PC-9 (cell line): ENCODE measurements at regions not wholly inside any gene's neighbourhood (a gene's known extent, or its start where the extent isn't known, plus 50 kb on each side); places are given as distances from the start of the nearest gene placed in this dataset.

Source experiments
- BruUV-seq: library from RNA; stranded (reverse); fragments of 400-500 nt; replicated peaks from 2 replicates; lab custom pipeline; 2021; lab: Mats Ljungman, UMichigan
- CTCF ChIA-PET: fragments of 300-600 bp; sonication (Branson Sonifier 250); formaldehyde crosslinking; loops from one replicate; lab custom pipeline; 2022; ENCODE audit warnings: antibody characterized with exemption; lab: Charles Lee
- POLR2A ChIA-PET: fragments of 300-600 bp; sonication (Branson Sonifier 250); formaldehyde crosslinking; loops from one replicate; lab custom pipeline; 2022; ENCODE audit warnings: antibody characterized with exemption; ENCODE audit not compliant: unreplicated experiment; lab: Charles Lee
- DNase-seq, 2 experiments: peaks; one replicate each; pipeline versions ENCODE4 v3.0.0 to v3.0.0-alpha.2; 2015 to 2022; ENCODE audit warnings: mixed read lengths in 1 of 2
- H2AFZ ChIP-seq: fragments of 200-600 bp; sonication (generic); 2 replicates; pipeline ENCODE4 v1.8.1; 2017; ENCODE audit warnings: antibody characterized with exemption
- H3F3A ChIP-seq: fragments of 200-600 bp; sonication (generic); 2 replicates; pipeline ENCODE4 v1.8.1; 2017; ENCODE audit warnings: antibody characterized with exemption, mild to moderate bottlenecking, low read depth; ENCODE audit not compliant: insufficient read depth
- H3K27ac ChIP-seq: fragments of 200-600 bp; sonication (generic); 2 replicates; pipeline ENCODE4 v1.6.1; 2016; ENCODE audit warnings: mixed run types
- H3K27me3 ChIP-seq: fragments of 200-600 bp; sonication (generic); 2 replicates; pipeline ENCODE4 v1.6.1; 2016; ENCODE audit warnings: low read depth, mixed run types; ENCODE audit not compliant: insufficient read depth
- H3K36me3 ChIP-seq: fragments of 200-600 bp; sonication (generic); 2 replicates; pipeline ENCODE4 v1.6.1; 2016; ENCODE audit warnings: low read depth, mixed run types
- H3K4me1 ChIP-seq: fragments of 200-600 bp; sonication (generic); replicated peaks from 2 replicates; pipeline ENCODE4 v1.6.1; 2016; ENCODE audit warnings: mixed run types; ENCODE audit not compliant: insufficient read depth
- H3K4me2 ChIP-seq: fragments of 200-600 bp; sonication (generic); 2 replicates; pipeline ENCODE4 v1.6.1; 2017; ENCODE audit warnings: mixed run types
- H3K4me3 ChIP-seq: fragments of 200-600 bp; sonication (generic); 2 replicates; pipeline ENCODE4 v1.6.1; 2016; ENCODE audit warnings: mixed run types
- H3K79me2 ChIP-seq: fragments of 200-600 bp; sonication (generic); 2 replicates; pipeline ENCODE4 v1.6.1; 2017; ENCODE audit warnings: low read depth, mixed run types
- H3K9me2 ChIP-seq: fragments of 200-600 bp; sonication (generic); 2 replicates; pipeline ENCODE4 v1.8.1; 2017; ENCODE audit warnings: mild to moderate bottlenecking; ENCODE audit not compliant: insufficient read depth
- H3K9me3 ChIP-seq: fragments of 200-600 bp; sonication (generic); 2 replicates; pipeline ENCODE4 v1.8.1; 2016; ENCODE audit warnings: low read depth; ENCODE audit not compliant: insufficient read depth
- H4K20me1 ChIP-seq: fragments of 200-600 bp; sonication (generic); 2 replicates; pipeline ENCODE4 v1.8.1; 2017; ENCODE audit not compliant: insufficient read depth
- EZH2 ChIP-seq: fragments of 200-600 bp; sonication (generic); IDR thresholded peaks from 2 replicates; pipeline ENCODE4 v1.8.0; 2017; ENCODE audit warnings: antibody characterized with exemption, low read depth
- intact Hi-C: fragments of 100-400 bp; cut with micrococcal nuclease; formaldehyde crosslinking; loops from one replicate; pipeline ENCODE4 v1.10.0; 2022; ENCODE audit not compliant: unreplicated experiment
- TF ChIP-seq, protein P1 (sequence below): fragments of 200-600 bp; sonication (generic); conservative IDR thresholded peaks from 2 replicates; pipeline ENCODE4 v1.6.1; 2017; ENCODE audit warnings: mixed run types, antibody characterized with exemption, mild to moderate bottlenecking, moderate library complexity

DNA sequence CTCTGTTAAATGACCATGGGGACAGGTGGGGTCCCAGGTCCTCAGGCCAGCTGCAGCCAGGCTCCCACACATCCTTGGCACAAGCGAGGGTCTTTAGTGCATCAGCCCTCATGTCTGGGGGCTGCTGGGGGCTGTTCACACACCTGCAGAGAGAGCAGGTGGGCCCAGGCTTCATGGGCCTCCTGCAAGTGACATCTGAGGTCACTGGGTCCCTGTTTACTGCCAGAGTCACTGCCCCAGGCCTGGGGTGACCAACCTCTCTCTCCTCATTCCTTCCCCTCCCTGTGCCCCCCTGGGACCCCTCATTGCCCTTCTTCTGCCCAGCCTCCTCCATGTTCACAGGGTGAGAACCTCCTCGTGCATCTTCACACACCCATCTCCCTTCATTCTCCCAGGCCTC lies 92.4 kb downstream of the RTL6 start:
- intact Hi-C loops = no loop called here
- POLR2A ChIA-PET = no interaction called here

DNA sequence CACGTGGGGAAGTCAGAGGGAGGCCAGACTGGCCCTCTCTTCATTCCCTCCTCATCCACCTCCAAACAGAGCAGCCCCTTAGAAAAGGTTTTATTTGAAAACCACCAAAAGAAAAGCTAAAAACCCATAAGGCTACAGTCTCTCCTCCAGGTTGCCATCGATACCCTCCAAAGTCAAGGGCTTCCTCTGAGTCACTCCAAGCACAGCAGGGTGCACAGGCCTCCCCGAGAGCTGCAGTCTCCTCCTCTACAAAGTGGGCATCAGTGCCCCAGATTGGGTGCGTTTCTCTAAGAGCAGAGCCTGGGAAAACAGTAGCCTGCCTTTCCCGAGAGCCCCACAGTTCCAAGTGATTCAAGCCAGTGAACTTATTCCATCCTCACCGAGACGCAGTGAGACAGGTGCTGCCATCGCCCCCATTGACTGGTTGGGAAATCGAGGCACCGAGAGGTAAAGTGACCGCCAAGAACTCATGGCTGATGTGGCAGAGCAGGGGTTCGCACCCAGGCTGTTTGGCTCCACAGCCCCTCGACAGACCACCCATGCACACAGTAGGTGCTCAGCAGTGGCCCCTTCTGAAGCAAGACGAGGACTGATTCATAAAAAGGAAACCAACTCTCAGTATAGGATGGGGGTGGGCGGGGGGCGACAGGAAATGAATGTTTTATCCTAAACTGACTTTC lies 91.7 kb upstream of the SHISAL1 start:
- H3K4me2 ChIP-seq = no peak overlapping the region
- POLR2A ChIA-PET = no interaction called here
- no peaks in the 10 kb centered on the region for H3F3A ChIP-seq
- no peak overlapping the region for H3K27ac ChIP-seq
- DNase-seq = no peak
- TF ChIP-seq, protein P1, sequence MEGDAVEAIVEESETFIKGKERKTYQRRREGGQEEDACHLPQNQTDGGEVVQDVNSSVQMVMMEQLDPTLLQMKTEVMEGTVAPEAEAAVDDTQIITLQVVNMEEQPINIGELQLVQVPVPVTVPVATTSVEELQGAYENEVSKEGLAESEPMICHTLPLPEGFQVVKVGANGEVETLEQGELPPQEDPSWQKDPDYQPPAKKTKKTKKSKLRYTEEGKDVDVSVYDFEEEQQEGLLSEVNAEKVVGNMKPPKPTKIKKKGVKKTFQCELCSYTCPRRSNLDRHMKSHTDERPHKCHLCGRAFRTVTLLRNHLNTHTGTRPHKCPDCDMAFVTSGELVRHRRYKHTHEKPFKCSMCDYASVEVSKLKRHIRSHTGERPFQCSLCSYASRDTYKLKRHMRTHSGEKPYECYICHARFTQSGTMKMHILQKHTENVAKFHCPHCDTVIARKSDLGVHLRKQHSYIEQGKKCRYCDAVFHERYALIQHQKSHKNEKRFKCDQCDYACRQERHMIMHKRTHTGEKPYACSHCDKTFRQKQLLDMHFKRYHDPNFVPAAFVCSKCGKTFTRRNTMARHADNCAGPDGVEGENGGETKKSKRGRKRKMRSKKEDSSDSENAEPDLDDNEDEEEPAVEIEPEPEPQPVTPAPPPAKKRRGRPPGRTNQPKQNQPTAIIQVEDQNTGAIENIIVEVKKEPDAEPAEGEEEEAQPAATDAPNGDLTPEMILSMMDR = no peak
- TF ChIP-seq EZH2 = no peak
- no peaks in the 10 kb centered on the region for H3K79me2 ChIP-seq
- no peaks in the 10 kb centered on the region for H3K9me2 ChIP-seq
- H3K27me3 ChIP-seq = no peaks in the 10 kb centered on the region
- no peak overlapping the region for H3K4me3 ChIP-seq
- intact Hi-C loops = no loop called here
- no peaks in the 10 kb centered on the region for H3K9me3 ChIP-seq
- no peak overlapping the region for H2AFZ ChIP-seq
- H3K36me3 ChIP-seq = no peaks in the 10 kb centered on the region
- H4K20me1 ChIP-seq = no peaks in the 10 kb centered on the region
- CTCF ChIA-PET = no interaction called here
- no TSS peak for BruUV-seq
- no peaks in the 10 kb centered on the region for H3K4me1 ChIP-seq

More for the DNA sequence above, 92.4 kb downstream of the RTL6 start:
- no peaks in the 10 kb centered on the region for H3K36me3 ChIP-seq
- no peaks in the 10 kb centered on the region for H3K27me3 ChIP-seq
- no peaks in the 10 kb centered on the region for H4K20me1 ChIP-seq
- no peak overlapping the region for H3K4me3 ChIP-seq
- no peak overlapping the region for H3K27ac ChIP-seq
- H3F3A ChIP-seq = no peaks in the 10 kb centered on the region
- CTCF ChIA-PET = no interaction called here
- no peaks in the 10 kb centered on the region for H3K9me2 ChIP-seq
- no TSS peak for BruUV-seq
- no peak overlapping the region for H2AFZ ChIP-seq
- no peak for DNase-seq
- TF ChIP-seq, protein P1 = no peak
- TF ChIP-seq EZH2 = no peak
- no peaks in the 10 kb centered on the region for H3K79me2 ChIP-seq
- H3K4me1 ChIP-seq = no peaks in the 10 kb centered on the region
- H3K4me2 ChIP-seq = no peak overlapping the region
- no peaks in the 10 kb centered on the region for H3K9me3 ChIP-seq

DNA sequence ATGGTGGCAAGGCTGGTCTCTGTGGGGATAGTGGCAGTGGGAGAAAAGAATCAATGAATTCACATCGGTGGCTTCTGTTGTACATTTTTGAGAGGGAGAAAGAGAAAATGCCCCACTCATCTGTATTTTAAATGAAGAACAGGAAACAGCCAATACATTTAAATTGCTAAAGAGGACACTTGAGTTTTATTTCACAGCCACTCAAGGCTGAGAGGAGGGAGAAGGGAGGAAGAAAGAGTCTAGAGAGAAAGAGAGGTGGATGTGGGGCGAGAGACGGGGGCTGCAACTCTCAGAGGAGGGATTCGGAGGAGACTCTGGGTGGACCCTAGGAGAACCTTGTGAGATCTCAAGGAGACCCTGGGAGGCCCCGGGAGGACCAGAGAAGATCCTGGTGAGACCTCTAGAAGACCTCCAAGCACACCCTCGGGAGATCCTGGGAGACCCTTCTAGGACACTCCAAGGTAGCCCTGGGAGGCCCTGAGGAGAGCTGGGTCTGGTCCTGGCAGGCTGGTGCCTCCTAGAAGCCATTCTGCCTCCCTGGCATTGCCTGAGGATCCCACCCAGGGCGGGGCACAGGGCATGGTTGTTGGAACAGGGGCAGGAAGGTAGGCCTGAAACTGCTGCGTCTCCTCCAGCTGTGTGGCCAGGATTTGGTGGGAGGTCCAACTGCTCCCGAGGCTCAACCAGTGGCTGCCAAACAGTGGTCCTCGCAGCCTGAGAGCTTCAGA lies 91.0 kb upstream of the SHISAL1 start:
- no peaks in the 10 kb centered on the region for H3K9me2 ChIP-seq
- BruUV-seq = no TSS peak
- H4K20me1 ChIP-seq = no peaks in the 10 kb centered on the region
- H2AFZ ChIP-seq = no peak overlapping the region
- no peak overlapping the region for H3K4me3 ChIP-seq
- H3F3A ChIP-seq = no peaks in the 10 kb centered on the region
- ChIA-PET POLR2A (no interaction called here), CTCF (no interaction called here)
- H3K79me2 ChIP-seq = no peaks in the 10 kb centered on the region
- H3K9me3 ChIP-seq = no peaks in the 10 kb centered on the region
- H3K36me3 ChIP-seq = no peaks in the 10 kb centered on the region
- H3K4me1 ChIP-seq = no peaks in the 10 kb centered on the region
- TF ChIP-seq, protein P1 = no peak
- no peak for TF ChIP-seq EZH2
- H3K27me3 ChIP-seq = no peaks in the 10 kb centered on the region
- H3K27ac ChIP-seq = no peak overlapping the region
- H3K4me2 ChIP-seq = no peak overlapping the region
- intact Hi-C loops = no loop called here
- no peak for DNase-seq
